ENCODE measurements at regions not wholly inside any gene's neighbourhood (a gene's known extent, or its start where the extent isn't known, plus 50 kb on each side); places are given as distances from the start of the nearest gene placed in this dataset.

DNA sequence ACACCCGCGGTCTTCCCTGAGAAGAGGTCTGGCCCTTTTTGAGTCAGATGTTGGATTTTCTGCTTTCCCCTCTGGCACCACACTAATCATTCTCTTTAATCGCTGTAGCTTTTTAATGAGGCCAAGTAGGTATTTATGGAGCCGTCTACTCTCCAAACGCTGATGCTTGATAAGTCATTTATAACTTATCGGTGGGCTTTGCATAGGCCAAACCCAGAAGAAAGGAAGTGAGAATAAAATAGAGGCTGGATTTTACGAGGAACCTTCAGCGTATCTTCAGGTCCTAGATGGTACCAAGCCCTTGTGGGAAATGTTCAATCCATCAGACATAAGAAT is 142.5 kb upstream of the CTAGE1 start:
- no peak for TF ChIP-seq SP1 (CRISPR knock-in tag; conservative IDR thresholded peaks at IDR 0.05)
- TF ChIP-seq CREB1 (CRISPR knock-in tag; IDR thresholded peaks at IDR 0.05), result no peak
- no peak for TF ChIP-seq FOXP1 (CRISPR knock-in tag; IDR thresholded peaks at IDR 0.05; ENCODE audit: borderline replicate concordance)
- no peak for TF ChIP-seq ZNF671 (CRISPR knock-in tag; IDR thresholded peaks at IDR 0.05)
- TF ChIP-seq, protein P1, sequence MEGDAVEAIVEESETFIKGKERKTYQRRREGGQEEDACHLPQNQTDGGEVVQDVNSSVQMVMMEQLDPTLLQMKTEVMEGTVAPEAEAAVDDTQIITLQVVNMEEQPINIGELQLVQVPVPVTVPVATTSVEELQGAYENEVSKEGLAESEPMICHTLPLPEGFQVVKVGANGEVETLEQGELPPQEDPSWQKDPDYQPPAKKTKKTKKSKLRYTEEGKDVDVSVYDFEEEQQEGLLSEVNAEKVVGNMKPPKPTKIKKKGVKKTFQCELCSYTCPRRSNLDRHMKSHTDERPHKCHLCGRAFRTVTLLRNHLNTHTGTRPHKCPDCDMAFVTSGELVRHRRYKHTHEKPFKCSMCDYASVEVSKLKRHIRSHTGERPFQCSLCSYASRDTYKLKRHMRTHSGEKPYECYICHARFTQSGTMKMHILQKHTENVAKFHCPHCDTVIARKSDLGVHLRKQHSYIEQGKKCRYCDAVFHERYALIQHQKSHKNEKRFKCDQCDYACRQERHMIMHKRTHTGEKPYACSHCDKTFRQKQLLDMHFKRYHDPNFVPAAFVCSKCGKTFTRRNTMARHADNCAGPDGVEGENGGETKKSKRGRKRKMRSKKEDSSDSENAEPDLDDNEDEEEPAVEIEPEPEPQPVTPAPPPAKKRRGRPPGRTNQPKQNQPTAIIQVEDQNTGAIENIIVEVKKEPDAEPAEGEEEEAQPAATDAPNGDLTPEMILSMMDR (IDR thresholded peaks at IDR 0.05), result no peak
- TF ChIP-seq, protein P2, sequence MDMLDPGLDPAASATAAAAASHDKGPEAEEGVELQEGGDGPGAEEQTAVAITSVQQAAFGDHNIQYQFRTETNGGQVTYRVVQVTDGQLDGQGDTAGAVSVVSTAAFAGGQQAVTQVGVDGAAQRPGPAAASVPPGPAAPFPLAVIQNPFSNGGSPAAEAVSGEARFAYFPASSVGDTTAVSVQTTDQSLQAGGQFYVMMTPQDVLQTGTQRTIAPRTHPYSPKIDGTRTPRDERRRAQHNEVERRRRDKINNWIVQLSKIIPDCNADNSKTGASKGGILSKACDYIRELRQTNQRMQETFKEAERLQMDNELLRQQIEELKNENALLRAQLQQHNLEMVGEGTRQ (CRISPR knock-in tag; IDR thresholded peaks at IDR 0.05), result no peak
- TF ChIP-seq, protein P3, sequence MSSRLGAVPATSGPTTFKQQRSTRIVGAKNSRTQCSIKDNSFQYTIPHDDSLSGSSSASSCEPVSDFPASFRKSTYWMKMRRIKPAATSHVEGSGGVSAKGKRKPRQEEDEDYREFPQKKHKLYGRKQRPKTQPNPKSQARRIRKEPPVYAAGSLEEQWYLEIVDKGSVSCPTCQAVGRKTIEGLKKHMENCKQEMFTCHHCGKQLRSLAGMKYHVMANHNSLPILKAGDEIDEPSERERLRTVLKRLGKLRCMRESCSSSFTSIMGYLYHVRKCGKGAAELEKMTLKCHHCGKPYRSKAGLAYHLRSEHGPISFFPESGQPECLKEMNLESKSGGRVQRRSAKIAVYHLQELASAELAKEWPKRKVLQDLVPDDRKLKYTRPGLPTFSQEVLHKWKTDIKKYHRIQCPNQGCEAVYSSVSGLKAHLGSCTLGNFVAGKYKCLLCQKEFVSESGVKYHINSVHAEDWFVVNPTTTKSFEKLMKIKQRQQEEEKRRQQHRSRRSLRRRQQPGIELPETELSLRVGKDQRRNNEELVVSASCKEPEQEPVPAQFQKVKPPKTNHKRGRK (CRISPR knock-in tag; IDR thresholded peaks at IDR 0.05; ENCODE audit: borderline replicate concordance), result no peak

Measured in WTC11 (cell line).